DMS79 treated with DMSO at 0.1 percent for 48 hours (cell line): ENCODE measurements at regions not wholly inside any gene's neighbourhood (a gene's known extent, or its start where the extent isn't known, plus 50 kb on each side); places are given as distances from the start of the nearest gene placed in this dataset.
A peak's percentile ranks its signal among the peaks of the same experiment; 100 is the strongest.

ENCODE experiments used
- DNase-seq: peaks from one replicate; lab custom pipeline; 2025; lab: John Stamatoyannopoulos, UW

GRCh38 chr10:130230036-130230435 is 93.8 kb downstream of the GLRX3 start:
- DNase-seq: no peak

DNA sequence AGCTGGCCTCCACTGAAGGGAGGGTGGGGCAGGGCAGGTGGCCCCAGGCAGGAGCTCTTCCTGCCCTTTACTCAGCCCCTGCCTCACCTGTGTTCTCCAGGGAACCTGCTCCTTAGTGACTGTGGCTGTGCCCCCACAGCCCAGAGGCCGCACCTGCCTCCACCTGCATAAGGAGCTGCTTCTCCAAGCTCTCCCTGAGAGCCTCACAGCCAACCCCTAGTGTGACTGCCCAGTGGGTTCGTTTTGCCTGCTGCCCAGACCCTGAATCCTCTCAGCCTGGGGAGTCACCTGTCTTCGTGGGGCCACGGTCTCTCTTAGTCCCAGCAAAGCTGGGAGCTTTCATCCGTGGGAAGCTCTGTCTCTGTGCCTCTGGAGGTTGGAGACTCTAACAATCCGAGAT is 94.4 kb downstream of the GLRX3 start:
- DNase-seq: no peak

DNA sequence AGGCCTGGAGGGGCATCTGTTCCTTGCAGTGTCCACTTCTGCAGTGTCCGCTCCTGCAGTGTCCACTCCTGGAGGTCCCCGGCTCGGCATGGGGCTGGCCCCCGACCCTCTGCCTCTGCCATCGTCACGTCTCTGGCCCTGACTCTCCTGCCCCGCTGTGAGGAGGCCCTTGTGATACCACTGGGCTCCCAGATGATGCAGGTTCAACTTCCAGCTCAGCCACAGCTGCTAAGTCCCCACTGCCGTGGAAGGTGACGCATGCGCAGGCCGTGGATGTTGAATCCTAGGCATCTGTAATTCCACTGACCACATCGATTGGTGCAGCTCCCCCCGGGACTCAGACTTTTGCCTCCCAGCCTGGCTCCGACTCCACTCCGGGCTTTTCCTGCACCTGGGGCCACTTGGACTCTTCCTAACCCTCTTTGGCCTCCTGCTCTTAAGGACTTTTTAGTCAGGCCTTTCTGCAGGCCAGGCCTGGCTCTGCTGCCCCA is 95.1 kb downstream of the GLRX3 start:
- DNase-seq: no peak

DNA sequence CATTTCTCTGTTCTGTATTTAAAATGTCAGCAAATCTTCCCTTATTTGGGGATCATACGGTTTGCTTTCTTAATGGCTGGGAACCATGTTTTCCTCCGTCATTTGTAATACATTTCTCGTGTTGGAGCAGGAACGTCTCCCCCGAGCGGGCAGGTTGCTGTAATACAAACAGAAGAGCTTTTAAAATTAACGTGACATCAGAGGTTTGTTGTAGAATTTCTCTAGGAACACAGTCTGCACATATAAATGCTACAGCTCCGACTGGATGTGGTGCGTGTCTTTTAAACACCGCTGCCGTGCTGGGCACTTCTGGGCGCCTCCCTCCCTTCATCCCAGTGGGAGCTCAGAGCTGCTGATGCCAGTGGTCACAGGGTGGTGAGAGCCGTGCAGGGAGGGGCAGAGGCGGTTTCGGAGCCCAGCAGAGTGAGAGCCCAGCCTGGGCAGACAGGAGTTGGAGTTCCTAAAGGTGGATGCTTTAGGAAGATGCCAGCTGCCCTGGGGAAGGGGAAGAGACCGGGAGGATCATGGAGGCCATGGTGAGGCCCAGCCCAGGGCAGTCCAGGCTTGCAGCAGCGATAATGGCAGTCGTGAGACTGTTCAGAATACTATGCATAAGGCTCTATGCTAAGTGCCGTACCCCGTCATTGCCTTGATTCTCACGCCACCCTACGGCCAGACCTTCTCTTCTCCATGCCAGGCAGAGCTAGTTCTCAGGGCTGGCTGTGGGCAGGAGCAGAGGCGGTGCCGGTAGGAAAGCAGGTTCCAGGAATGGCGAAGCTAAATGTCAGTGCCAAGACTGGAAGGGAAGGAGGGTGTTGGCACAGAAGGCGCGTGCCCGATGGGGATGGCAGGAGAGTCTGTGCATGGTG is 96.2 kb downstream of the GLRX3 start:
- DNase-seq: no peak

DNA sequence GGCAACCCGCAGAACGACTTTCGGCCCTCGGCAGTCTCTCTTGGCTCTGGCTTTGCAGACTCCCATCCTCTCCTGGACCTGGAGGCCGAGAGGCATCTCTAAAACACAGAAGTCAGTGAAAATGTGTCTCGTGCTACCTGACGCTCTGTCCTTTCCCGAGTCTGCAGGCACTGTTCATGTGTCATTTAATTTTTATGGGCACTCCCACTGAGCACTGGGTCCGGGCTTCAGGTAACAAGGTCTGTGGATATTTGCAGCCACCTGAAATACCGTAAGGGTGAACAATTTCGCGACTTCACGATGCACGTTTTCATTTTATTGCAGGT is 96.8 kb downstream of the GLRX3 start:
- DNase-seq: no peak

GRCh38 chr10:130233426-130233825 is 97.2 kb downstream of the GLRX3 start:
- no peak for DNase-seq

- no peak for DNase-seq
Observed at GRCh38 chr10:130234171-130234965, 98.2 kb downstream of the GLRX3 start.

DNA sequence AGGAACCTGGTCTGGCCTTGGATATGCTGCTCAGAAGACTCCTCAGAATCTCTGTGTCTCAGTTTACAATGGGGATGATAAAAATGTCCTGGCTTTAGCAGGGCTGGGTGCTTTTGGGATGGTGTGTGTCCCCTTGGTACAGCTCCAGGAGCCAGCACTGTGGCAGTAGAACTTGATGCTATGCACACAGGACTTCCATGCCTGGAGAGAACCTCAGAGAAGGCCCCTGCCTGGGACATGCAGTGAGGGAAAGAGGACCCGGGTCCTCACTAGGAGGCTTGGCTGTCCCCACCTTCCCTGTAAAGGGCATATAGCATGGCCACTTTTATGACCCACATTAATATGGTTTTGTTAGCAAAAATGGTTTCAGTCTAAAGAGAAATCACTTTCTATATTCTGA is 100.5 kb downstream of the GLRX3 start:
- DNase-seq: no peak

- no peak for DNase-seq
Observed at GRCh38 chr10:130240409-130240808, 104.2 kb downstream of the GLRX3 start.

- DNase-seq: peak; percentile 8
Observed at GRCh38 chr10:130242513-130242912, 106.3 kb downstream of the GLRX3 start.

- no peak for DNase-seq
Observed at GRCh38 chr10:130243015-130243414, 106.8 kb downstream of the GLRX3 start.

- no peak for DNase-seq
Observed at GRCh38 chr10:130244031-130244927, 108.1 kb downstream of the GLRX3 start.

DNA sequence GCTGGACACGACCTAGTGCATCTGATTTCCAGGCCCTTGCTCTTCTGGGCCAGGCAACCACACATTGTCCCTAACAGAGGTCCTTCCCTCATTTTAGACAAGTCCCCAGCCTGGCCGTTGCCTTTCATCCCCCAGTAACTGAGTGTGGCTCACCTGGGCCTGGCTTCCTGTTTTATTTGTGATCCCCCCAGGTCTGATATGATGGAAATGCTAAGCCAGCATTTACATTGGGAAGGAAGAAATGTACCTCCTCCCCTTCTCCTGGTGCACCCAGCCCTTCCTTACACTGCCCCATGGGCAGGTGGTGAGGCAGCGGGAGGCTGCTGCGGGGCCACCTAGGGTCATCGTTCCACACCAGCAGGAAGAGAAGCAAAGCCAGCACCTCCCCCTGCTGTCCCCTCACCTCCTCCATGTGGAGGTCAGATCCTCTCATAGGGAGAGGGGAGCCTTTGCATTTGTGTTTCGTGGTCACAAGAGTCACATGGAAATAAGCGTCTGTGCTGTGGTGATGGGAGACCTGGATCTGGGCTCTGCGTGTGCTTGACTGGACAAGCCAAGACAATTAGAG is 108.8 kb downstream of the GLRX3 start:
- no peak for DNase-seq

- no peak for DNase-seq
Observed at GRCh38 chr10:130246113-130246512, 109.9 kb downstream of the GLRX3 start.

GRCh38 chr10:130250127-130250526 is 113.9 kb downstream of the GLRX3 start:
- no peak for DNase-seq

GRCh38 chr10:130251766-130252165 is 115.6 kb downstream of the GLRX3 start:
- DNase-seq: no peak

DNA sequence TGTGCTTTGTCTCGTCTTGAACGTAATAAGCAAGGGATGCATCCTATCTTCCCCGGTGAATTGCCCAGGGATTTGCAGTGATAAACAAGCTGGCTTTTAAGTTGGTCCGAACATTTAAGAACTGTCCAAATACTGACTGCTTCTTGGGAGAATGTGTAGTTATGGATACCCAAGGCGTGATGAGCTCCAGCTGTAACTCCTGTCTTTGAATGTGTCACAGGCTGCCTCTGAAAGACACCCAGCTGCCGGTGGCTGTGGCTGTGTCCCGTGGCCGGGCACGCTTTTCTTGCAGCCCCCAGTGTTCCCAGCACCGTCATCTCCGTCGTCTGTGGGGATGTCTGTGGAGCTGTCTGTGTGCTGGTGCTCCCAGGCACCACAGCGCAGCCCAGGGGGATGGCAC is 118.1 kb downstream of the GLRX3 start:
- no peak for DNase-seq

DNA sequence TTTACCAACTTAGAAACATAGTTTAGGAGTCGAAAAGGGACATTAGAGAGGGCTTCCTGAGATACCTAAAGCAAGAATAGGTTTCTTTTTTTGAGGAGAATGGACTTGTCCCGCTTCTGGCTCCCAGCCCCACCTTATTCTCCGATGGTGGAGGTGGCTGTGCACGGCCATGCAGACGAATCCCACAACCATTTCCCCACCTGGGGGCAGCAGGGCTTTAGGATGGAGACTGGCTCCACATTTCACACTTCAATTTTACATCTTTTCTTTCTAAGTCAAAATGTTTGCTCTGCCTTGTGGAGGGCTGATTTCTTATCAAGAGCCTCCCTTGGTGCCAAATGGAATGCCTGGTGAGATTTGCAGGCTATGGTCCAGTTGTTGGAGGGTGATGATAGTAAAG is 118.5 kb downstream of the GLRX3 start:
- no peak for DNase-seq

GRCh38 chr10:130255777-130256176 is 119.6 kb downstream of the GLRX3 start:
- DNase-seq: no peak

DNA sequence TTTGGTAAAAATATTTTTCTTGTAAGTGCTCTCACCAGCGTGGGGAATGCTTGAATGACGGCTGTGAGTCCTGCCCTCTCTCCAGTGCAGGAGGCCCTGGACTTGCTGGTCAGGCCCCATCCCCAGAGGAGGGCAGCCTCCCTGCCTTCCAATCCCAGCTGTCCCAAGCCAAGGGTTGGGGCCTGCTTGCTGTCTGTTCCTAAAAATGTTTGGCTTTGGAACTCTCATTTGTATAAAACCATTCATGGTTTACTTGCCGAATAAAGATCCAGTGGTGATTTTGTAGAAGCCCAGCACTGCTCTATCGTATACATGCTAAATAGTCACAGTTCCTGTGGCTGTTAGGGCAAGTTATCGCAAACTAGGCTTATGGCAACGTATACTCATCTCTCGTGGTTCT is 121.7 kb downstream of the GLRX3 start:
- no peak for DNase-seq

GRCh38 chr10:130259380-130259779 is 123.2 kb downstream of the GLRX3 start:
- DNase-seq: no peak

DNA sequence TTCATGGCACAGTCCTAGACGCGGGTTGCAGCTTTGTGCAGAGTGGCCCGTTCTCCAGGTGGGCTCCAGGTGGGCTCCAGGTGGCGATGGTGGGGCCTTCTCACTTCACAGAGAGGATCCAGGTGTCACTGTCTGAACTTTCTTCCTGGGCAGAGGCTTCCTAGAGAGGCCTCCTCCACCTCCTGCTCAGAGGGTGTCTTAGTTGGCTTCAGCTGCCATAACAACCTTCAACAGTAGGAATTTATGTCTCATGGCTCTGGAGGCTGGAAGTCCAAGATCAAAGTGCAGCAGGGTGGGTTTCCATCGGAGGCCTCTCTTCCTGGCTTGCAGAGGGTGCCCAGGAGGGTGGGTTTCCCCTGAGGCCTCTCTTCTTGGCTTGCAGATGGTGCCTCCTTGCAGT is 125.1 kb downstream of the GLRX3 start:
- no peak for DNase-seq
